Neural cell (in vitro differentiated cells): ENCODE measurements at regions not wholly inside any gene's neighbourhood (a gene's known extent, or its start where the extent isn't known, plus 50 kb on each side); places are given as distances from the start of the nearest gene placed in this dataset.

Experiments
- H2AFZ ChIP-seq: fragments of 200-600, 300-800 bp; sonication (generic), shearing (Covaris generic); 2 replicates; pipeline ENCODE4 v1.6.0; 2014; ENCODE audit warnings: low read depth, mild to moderate bottlenecking, antibody characterized with exemption, low read length, moderate library complexity
- H3F3A ChIP-seq: fragments of 200-600 bp; shearing (Covaris generic); 2 replicates; pipeline ENCODE4 v1.6.1; 2016; ENCODE audit warnings: mild to moderate bottlenecking, moderate library complexity, mixed read lengths, antibody characterized with exemption, low read length; ENCODE audit not compliant: insufficient read depth, poor library complexity, severe bottlenecking
- H3K27ac ChIP-seq: fragments of 200-600, 300-800 bp; sonication (generic), shearing (Covaris generic); 2 replicates; pipeline ENCODE4 v1.5.1; 2014; ENCODE audit warnings: mild to moderate bottlenecking, low read length, moderate library complexity
- H3K27me3 ChIP-seq: fragments of 300-800, 200-600 bp; sonication (generic), shearing (Covaris generic); 2 replicates; pipeline ENCODE4 v1.6.0; 2014; ENCODE audit warnings: mild to moderate bottlenecking, low read depth, low read length, moderate library complexity; ENCODE audit not compliant: insufficient read depth
- H3K36me3 ChIP-seq: fragments of 300-800, 200-600 bp; sonication (generic), shearing (Covaris generic); 2 replicates; pipeline ENCODE4 v1.5.1; 2014; ENCODE audit warnings: mild to moderate bottlenecking, antibody characterized with exemption, low read length, moderate library complexity; ENCODE audit not compliant: insufficient read depth
- H3K4me2 ChIP-seq: fragments of 300-800, 200-600 bp; sonication (generic), shearing (Covaris generic); 2 replicates; pipeline ENCODE4 v1.6.0; 2014; ENCODE audit warnings: mild to moderate bottlenecking, low read length
- H3K4me3 ChIP-seq: fragments of 300-800, 200-600 bp; sonication (generic), shearing (Covaris generic); 2 replicates; pipeline ENCODE4 v1.5.1; 2014; ENCODE audit warnings: mild to moderate bottlenecking, low read length, moderate library complexity
- H3K79me2 ChIP-seq: fragments of 200-600 bp; shearing (Covaris generic); replicated peaks from 2 replicates; pipeline ENCODE4 v1.6.0; 2014; ENCODE audit warnings: mild to moderate bottlenecking, low read length, moderate library complexity; ENCODE audit not compliant: insufficient read depth
- H3K9ac ChIP-seq: fragments of 300-800, 200-600 bp; sonication (generic), shearing (Covaris generic); 2 replicates; pipeline ENCODE4 v1.6.1; 2016; ENCODE audit warnings: mild to moderate bottlenecking, low read length, mixed read lengths
- H3K9me2 ChIP-seq: fragments of 200-600 bp; shearing (Covaris generic); 2 replicates; pipeline ENCODE4 v1.6.1; 2016; ENCODE audit warnings: mild to moderate bottlenecking, low read length, mixed read lengths; ENCODE audit not compliant: insufficient read depth
- H3K9me3 ChIP-seq: fragments of 200-600, 300-800 bp; sonication (generic), shearing (Covaris generic); 2 replicates; pipeline ENCODE4 v1.6.1; 2016; ENCODE audit warnings: mild to moderate bottlenecking, mixed run types, low read length, moderate library complexity, mixed read lengths
- H4K20me1 ChIP-seq: fragments of 200-600 bp; shearing (Covaris generic); 2 replicates; pipeline ENCODE4 v1.6.1; 2016; ENCODE audit warnings: mild to moderate bottlenecking, mixed run types; ENCODE audit not compliant: insufficient read depth
- CTCF ChIP-seq: fragments of 450-650 bp; IDR thresholded peaks from 2 replicates; pipeline ENCODE4 v1.5.1; 2014; ENCODE audit warnings: antibody characterized with exemption, mild to moderate bottlenecking, moderate library complexity; ENCODE audit not compliant: poor library complexity, severe bottlenecking
- EP300 ChIP-seq: fragments of 450-650 bp; conservative IDR thresholded peaks from 2 replicates; pipeline ENCODE4 v1.6.1; 2014; ENCODE audit warnings: antibody characterized with exemption, mild to moderate bottlenecking, moderate library complexity; ENCODE audit not compliant: poor library complexity, severe bottlenecking
- EZH2 ChIP-seq: fragments of 200-600, 300-800 bp; shearing (Covaris generic), sonication (generic); IDR thresholded peaks from 2 replicates; pipeline ENCODE4 v1.6.1; 2014; ENCODE audit warnings: antibody characterized with exemption, low read length, borderline replicate concordance, mild to moderate bottlenecking; ENCODE audit not compliant: insufficient read depth, poor library complexity, severe bottlenecking
- MXI1 ChIP-seq: fragments of 450-650 bp; conservative IDR thresholded peaks from 2 replicates; pipeline ENCODE4 v1.6.1; 2014; ENCODE audit warnings: antibody characterized with exemption, mild to moderate bottlenecking; ENCODE audit not compliant: poor library complexity, severe bottlenecking
- POLR2AphosphoS5 ChIP-seq: IDR thresholded peaks from 2 replicates; pipeline ENCODE4 v1.6.1; 2012
- RAD21 ChIP-seq: fragments of 450-650 bp; conservative IDR thresholded peaks from 2 replicates; pipeline ENCODE4 v1.6.1; 2014; ENCODE audit warnings: antibody characterized with exemption, mild to moderate bottlenecking, moderate library complexity
- REST ChIP-seq: IDR thresholded peaks from 2 replicates; pipeline ENCODE4 v1.6.1; 2012; ENCODE audit warnings: borderline replicate concordance
- SMC3 ChIP-seq: fragments of 450-650 bp; conservative IDR thresholded peaks from 2 replicates; pipeline ENCODE4 v1.6.1; 2014; ENCODE audit warnings: antibody characterized with exemption, mild to moderate bottlenecking, moderate library complexity; ENCODE audit not compliant: poor library complexity
- TAF1 ChIP-seq: IDR thresholded peaks from 2 replicates; pipeline ENCODE4 v1.6.1; 2012; ENCODE audit warnings: low read depth

DNA sequence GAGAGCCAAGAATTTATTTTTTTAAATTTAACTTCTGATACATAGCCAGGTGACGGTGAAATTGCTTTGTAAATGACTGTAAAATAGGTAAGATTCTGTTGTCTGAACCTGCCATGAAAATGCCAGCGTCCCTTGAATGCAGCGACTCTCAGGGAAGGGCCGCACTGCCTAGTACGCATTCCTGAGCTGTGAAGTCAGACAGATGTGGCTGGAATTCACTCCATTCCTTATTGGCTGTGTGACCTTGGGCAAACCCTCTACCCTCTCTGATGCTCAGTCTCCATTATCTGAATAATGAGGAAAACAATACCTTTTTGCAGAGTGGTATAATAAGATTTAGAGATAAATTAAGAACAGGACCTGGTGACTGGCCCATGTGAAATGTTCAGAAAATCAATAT is 167.1 kb upstream of the DAB1 start:
- H3K4me2 ChIP-seq = no peak overlapping the region
- H2AFZ ChIP-seq = no peak overlapping the region
- no peak overlapping the region for H3K4me3 ChIP-seq
- H3K9ac ChIP-seq = no peak overlapping the region
- H3K27ac ChIP-seq = no peak overlapping the region
- TF ChIP-seq TAF1 (no peak), REST (no peak)
- H4K20me1 ChIP-seq = no peaks in the 10 kb centered on the region
- no peaks in the 10 kb centered on the region for H3K36me3 ChIP-seq
- no peaks in the 10 kb centered on the region for H3K27me3 ChIP-seq
- H3F3A ChIP-seq = no peaks in the 10 kb centered on the region
- no peaks in the 10 kb centered on the region for H3K9me3 ChIP-seq
- no peaks in the 10 kb centered on the region for H3K79me2 ChIP-seq
- H3K9me2 ChIP-seq = no peaks in the 10 kb centered on the region

DNA sequence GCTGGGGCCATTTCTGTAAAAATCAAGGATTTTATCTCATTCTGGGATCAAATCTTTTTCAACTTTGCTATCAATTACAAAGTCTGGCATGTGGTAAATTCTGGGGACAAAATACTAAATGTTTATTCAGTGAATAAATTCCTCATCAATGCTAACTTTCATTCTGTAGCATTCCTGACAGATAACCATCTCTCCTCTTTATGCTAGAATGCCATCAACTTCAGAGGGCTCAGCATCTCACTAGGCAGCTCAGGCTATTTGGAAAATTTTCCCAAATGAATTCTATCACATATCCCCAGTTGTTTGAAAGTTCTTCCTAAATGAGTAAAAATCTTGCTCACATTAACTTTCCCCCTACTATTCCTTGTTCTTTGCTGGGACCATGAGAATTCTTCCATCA is 163.0 kb upstream of the DAB1 start:
- no peaks in the 10 kb centered on the region for H3F3A ChIP-seq
- H3K27ac ChIP-seq = no peak overlapping the region
- no peak overlapping the region for H3K9ac ChIP-seq
- H3K36me3 ChIP-seq = no peaks in the 10 kb centered on the region
- H3K9me2 ChIP-seq = no peaks in the 10 kb centered on the region
- no peak overlapping the region for H3K4me3 ChIP-seq
- no peak overlapping the region for H3K4me2 ChIP-seq
- TF ChIP-seq EZH2 (no peak), MXI1 (no peak), SMC3 (no peak), RAD21 (no peak), REST (peak; percentile 81), EP300 (no peak), CTCF (no peak), POLR2AphosphoS5 (no peak)
- H3K9me3 ChIP-seq = no peaks in the 10 kb centered on the region
- H2AFZ ChIP-seq = no peak overlapping the region
- no peaks in the 10 kb centered on the region for H4K20me1 ChIP-seq
- no peaks in the 10 kb centered on the region for H3K27me3 ChIP-seq
- no peaks in the 10 kb centered on the region for H3K79me2 ChIP-seq
